Spleen (tissue), 7 donors: ENCODE measurements at regions not wholly inside any gene's neighbourhood (a gene's known extent, or its start where the extent isn't known, plus 50 kb on each side); places are given as distances from the start of the nearest gene placed in this dataset.

ENCODE experiments used
- CTCF ChIP-seq, 11 experiments: fragments of 200-600 bp in 7 of 11; fragments of 450-650 bp in 4 of 11; sonication (generic) in 4 of 11; IDR thresholded peaks in 8 of 11; conservative IDR thresholded peaks in 3 of 11; 1 replicate in 7 of 11; 2 replicates in 4 of 11; pipeline versions ENCODE4 v1.4.0 to v1.8.0; 2016 to 2021; ENCODE audit warnings: antibody characterized with exemption in 11 of 11, inconsistent platforms in 4 of 11, mild to moderate bottlenecking in 1 of 11
- POLR2A ChIP-seq, 3 donors: fragments of 450-650 bp; IDR thresholded peaks; one replicate each; pipeline ENCODE4 v1.5.1; 2017; ENCODE audit warnings: antibody characterized with exemption in 3 of 3, mild to moderate bottlenecking in 1 of 3
- POLR2AphosphoS5 ChIP-seq, 3 donors: sonication (generic); formaldehyde crosslinking; IDR thresholded peaks; one replicate each; pipeline ENCODE4 v1.5.1; 2017; ENCODE audit warnings: antibody characterized with exemption in 3 of 3
- donor health status: DM: no; HTN: no; CAD: no; lungs with moderate emphysema.
- donor health status: DM: no; HTN: no; CAD: no.
- donor health status: DM: no; HTN: no; CAD: no.

GRCh38 chr11:81869351-81870065 is 864.2 kb downstream of the FAM181B start:
- TF ChIP-seq CTCF (IDR thresholded peaks at IDR 0.05 in 8 of 11, conservative IDR thresholded peaks at IDR 0.05 in 3 of 11) = no peak
- no peak for TF ChIP-seq POLR2A (IDR thresholded peaks at IDR 0.05)
- TF ChIP-seq POLR2AphosphoS5 (IDR thresholded peaks at IDR 0.05) = no peak
